GM23338 (cell line): ENCODE measurements at regions not wholly inside any gene's neighbourhood (a gene's known extent, or its start where the extent isn't known, plus 50 kb on each side); places are given as distances from the start of the nearest gene placed in this dataset.

Experiments
- CTCF ChIP-seq, 2 experiments: fragments of 200-600 bp in 1 of 2; sonication (generic) in 1 of 2; conservative IDR thresholded peaks; 2 replicates each; pipeline versions ENCODE4 v1.5.1 to v1.6.1; 2016 to 2017; ENCODE audit warnings: antibody characterized with exemption in 2 of 2, low read depth in 2 of 2, mild to moderate bottlenecking in 2 of 2, moderate library complexity in 1 of 2
- EZH2 ChIP-seq: fragments of 200-600 bp; sonication (generic); IDR thresholded peaks from one replicate; pipeline ENCODE4 v1.8.0; 2017; ENCODE audit warnings: antibody characterized with exemption, mild to moderate bottlenecking, low read depth; ENCODE audit not compliant: unreplicated experiment
- EZH2phosphoT487 ChIP-seq: fragments of 200-600 bp; sonication (generic); IDR thresholded peaks from one replicate; pipeline ENCODE4 v1.8.1; 2018; ENCODE audit warnings: antibody characterized with exemption; ENCODE audit not compliant: unreplicated experiment

GRCh38 chr13:76737526-76737925 lies 148.7 kb downstream of the KCTD12 start:
- TF ChIP-seq EZH2 (no peak), CTCF (conservative IDR thresholded peaks at IDR 0.05; ENCODE audit: low read depth in 2 of 2) (no peak), EZH2phosphoT487 (no peak)
